HG03095 (cell line): ENCODE measurements at regions not wholly inside any gene's neighbourhood (a gene's known extent, or its start where the extent isn't known, plus 50 kb on each side); places are given as distances from the start of the nearest gene placed in this dataset.

Experiments used
- ATAC-seq: cut with Tn5 transposase; IDR thresholded peaks from one replicate; pipeline ENCODE4 v1.9.1; 2021; ENCODE audit warnings: moderate library complexity; ENCODE audit not compliant: unreplicated experiment

GRCh38 chr12:22740656-22741355 lies 115.8 kb downstream of the ETNK1 start:
- no peak for ATAC-seq

- no peak for ATAC-seq
Observed at GRCh38 chr12:22743700-22744099, 118.7 kb downstream of the ETNK1 start.

GRCh38 chr12:22744197-22744596 lies 119.2 kb downstream of the ETNK1 start:
- ATAC-seq, result no peak

- no peak for ATAC-seq
Observed at GRCh38 chr12:22746720-22747119, 121.7 kb downstream of the ETNK1 start.

- no peak for ATAC-seq
Observed at GRCh38 chr12:22755629-22756028, 130.7 kb downstream of the ETNK1 start.

GRCh38 chr12:22759769-22760674 lies 135.1 kb downstream of the ETNK1 start:
- no peak for ATAC-seq

GRCh38 chr12:22765421-22766130 lies 140.6 kb downstream of the ETNK1 start:
- no peak for ATAC-seq

- no peak for ATAC-seq
Observed at GRCh38 chr12:22766911-22767420, 142.0 kb downstream of the ETNK1 start.

GRCh38 chr12:22781339-22781738 lies 156.4 kb downstream of the ETNK1 start:
- ATAC-seq, result no peak

- ATAC-seq, result no peak
Observed at GRCh38 chr12:22787557-22787956, 162.6 kb downstream of the ETNK1 start.

GRCh38 chr12:22788913-22789312 lies 163.9 kb downstream of the ETNK1 start:
- ATAC-seq, result no peak

- no peak for ATAC-seq
Observed at GRCh38 chr12:22792138-22792537, 167.2 kb downstream of the ETNK1 start.

- no peak for ATAC-seq
Observed at GRCh38 chr12:22794017-22794416, 169.0 kb downstream of the ETNK1 start.

- ATAC-seq, result no peak
Observed at GRCh38 chr12:22796941-22797630, 172.1 kb downstream of the ETNK1 start.

- no peak for ATAC-seq
Observed at GRCh38 chr12:22797701-22798100, 172.7 kb downstream of the ETNK1 start.

GRCh38 chr12:22798116-22798515 lies 173.1 kb downstream of the ETNK1 start:
- no peak for ATAC-seq

GRCh38 chr12:22799503-22799902 lies 174.5 kb downstream of the ETNK1 start:
- ATAC-seq, result no peak

- ATAC-seq, result no peak
Observed at GRCh38 chr12:22800332-22800731, 175.4 kb downstream of the ETNK1 start.

GRCh38 chr12:22802883-22803630 lies 178.1 kb downstream of the ETNK1 start:
- no peak for ATAC-seq

- ATAC-seq, result no peak
Observed at GRCh38 chr12:22803725-22804124, 178.8 kb downstream of the ETNK1 start.
